Putamen (tissue), 1 donor: ENCODE measurements at regions not wholly inside any gene's neighbourhood (a gene's known extent, or its start where the extent isn't known, plus 50 kb on each side); places are given as distances from the start of the nearest gene placed in this dataset.
"Not testable (repeated sequence)": the region's sequence is repeated elsewhere in the genome, so short reads cannot be mapped to it uniquely, and the experiment has no call there.

ENCODE experiments used
- DNase-seq: peaks from one replicate; pipeline ENCODE4 v3.0.0-alpha.2; 2016; ENCODE audit warnings: low spot score

GRCh38 chr2:147288131-147288530 lies 556.7 kb upstream of the ACVR2A start:
- DNase-seq = no peak

- no peak for DNase-seq
These were observed 568.9 kb upstream of the ACVR2A start for GRCh38 chr2:147275943-147276342.

GRCh38 chr2:147273628-147274027 lies 571.2 kb upstream of the ACVR2A start:
- DNase-seq = no peak

GRCh38 chr2:147273106-147273505 lies 571.7 kb upstream of the ACVR2A start:
- no peak for DNase-seq

- DNase-seq = not testable (repeated sequence)
These were observed 575.2 kb upstream of the ACVR2A start for GRCh38 chr2:147269581-147269980.

DNA sequence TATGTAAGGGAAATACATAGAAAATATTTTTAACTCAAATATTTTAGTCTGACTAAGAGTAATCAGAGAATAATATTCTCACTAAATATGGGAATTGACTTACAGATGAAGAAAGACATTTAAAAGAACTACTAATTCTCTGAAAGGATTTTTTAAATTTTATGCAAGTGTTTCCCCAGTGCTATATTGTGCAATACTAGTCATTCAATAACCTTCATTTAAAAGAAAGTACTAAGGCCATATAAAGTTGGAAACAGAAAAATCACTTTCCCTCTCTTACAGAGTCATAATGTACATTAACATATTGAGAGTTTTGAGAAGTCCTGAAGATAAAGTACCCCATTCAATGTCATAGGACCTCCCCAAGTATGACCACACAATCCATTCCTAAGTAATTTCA lies 584.6 kb upstream of the ACVR2A start:
- DNase-seq = no peak

DNA sequence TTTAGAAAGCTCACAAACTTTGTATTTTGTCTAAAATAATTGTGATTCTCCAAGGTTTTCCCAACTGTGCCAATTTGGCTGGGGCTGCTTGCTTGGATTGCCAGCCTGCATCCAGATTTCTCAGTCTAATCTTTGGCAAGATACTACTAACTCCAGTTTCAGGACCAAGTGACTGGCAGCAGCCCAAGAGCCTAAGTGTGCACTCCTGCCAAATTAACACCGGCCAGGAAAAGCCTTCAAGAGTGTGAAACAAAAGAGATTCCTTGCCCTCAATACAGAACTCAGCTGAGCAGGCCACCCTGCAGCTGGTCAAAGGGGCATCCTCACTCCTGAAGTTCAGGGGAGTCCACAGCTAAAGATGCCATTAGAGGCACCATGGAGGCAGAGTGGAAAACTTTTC lies 589.0 kb upstream of the ACVR2A start:
- peak; percentile 35 for DNase-seq

- DNase-seq = no peak
These were observed 594.0 kb upstream of the ACVR2A start for GRCh38 chr2:147250652-147251356.

GRCh38 chr2:147247749-147248148 lies 597.1 kb upstream of the ACVR2A start:
- DNase-seq = no peak

GRCh38 chr2:147242445-147242844 lies 602.4 kb upstream of the ACVR2A start:
- DNase-seq = no peak

DNA sequence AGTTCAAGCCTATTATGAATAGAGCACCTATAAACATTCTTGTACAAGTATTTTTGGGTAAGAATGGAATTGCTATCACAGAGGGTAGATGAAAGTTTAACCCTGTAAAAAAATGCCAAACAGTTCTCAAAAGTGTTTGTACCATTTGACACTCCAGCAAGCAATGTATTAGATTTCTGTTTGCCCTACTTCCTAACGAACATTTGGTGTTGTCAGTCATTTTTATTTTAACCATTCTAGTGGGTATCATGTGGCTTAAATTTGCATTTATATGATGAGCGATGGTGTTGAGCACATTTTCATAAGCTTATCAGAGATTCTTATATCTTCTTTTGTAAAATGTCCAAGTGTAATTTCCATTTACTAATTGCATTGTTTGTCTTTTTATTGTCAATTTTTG lies 608.2 kb upstream of the ACVR2A start:
- no peak for DNase-seq

DNA sequence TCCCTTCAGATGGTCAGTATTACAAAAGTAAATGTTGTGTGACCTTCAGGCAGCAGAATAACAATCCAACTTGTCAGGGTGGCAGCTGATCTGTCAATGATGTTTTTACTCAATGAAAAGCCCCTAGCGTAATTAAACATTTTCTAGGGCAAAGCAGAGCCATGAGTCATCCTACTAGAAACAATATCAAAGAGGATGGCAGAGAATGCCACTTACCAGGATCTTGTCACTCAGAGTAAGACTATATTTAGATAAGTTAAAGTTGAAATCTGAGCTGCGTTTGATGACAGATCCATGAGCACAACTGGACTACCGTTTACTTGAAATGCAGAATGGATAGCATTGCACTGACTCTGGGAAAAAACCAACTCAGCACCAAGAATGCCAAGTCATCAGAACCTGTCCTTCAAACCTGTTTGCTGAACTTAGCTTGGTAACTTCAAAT lies 612.6 kb upstream of the ACVR2A start:
- DNase-seq = no peak

GRCh38 chr2:147231607-147232006 lies 613.2 kb upstream of the ACVR2A start:
- no peak for DNase-seq

- DNase-seq = no peak
These were observed 613.7 kb upstream of the ACVR2A start for GRCh38 chr2:147231081-147231480.

- no peak for DNase-seq
These were observed 617.5 kb upstream of the ACVR2A start for GRCh38 chr2:147227313-147227712.

DNA sequence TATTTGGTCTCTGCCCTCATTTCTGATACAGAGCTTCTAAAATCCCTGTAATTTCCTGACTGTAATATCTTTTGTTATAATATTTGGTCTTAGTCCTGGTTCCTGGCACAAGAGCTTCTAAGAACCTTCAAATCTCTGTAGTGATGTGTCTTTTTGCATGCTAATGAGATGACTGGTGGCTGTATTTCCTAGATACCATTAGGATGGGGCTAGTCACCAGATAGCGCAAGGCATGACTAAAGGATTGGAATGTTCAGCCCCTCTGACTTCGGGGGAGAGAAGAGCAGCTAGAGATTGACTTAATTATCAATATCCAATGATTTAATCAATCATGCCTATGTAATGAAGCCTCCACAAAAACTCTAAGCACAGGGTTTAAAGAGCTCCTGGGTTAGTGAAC lies 620.8 kb upstream of the ACVR2A start:
- no peak for DNase-seq

DNA sequence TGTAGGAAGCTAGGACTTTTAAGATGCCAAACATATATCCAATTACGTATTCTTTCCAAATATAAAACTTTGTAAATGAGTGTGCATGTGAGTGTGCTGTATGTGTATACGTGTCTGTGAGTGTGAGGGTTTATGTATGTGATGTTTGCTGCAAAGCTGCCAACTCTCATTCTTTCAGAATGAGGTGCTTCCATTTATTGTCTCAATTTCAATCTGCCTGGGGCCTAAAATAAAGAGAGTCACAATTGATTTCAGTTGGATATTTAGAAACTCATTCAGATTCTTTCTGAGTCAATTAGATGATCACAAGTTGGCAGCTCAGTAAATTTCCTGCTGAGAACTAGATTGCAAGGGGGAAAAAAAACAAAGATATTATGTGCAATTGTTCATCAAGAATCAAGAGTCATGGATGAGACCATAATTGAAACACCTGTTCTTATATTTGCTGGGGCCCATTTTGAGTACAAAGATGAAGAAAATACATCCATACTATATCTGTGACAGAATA lies 621.2 kb upstream of the ACVR2A start:
- no peak for DNase-seq

DNA sequence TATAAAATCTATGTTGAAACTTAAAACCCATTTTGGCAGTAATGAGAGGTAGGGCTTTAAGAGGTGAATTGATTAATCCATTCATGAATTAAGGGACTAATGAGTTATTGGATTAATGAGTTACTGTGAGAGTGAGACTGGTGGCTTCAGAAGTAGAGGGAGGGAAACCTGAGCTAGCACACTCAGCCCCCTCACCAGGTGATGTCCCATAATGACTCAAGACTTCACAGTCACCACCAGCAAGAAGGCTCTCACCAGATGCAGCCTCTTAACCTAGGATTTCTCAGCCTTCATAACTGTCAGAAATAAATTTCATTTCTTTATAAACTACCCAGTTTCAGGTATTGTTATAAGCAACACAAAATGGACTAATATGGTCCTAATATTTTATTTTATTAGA lies 621.7 kb upstream of the ACVR2A start:
- DNase-seq = no peak

- DNase-seq = no peak
These were observed 622.3 kb upstream of the ACVR2A start for GRCh38 chr2:147222506-147222905.

- no peak for DNase-seq
These were observed 629.9 kb upstream of the ACVR2A start for GRCh38 chr2:147214914-147215313.

DNA sequence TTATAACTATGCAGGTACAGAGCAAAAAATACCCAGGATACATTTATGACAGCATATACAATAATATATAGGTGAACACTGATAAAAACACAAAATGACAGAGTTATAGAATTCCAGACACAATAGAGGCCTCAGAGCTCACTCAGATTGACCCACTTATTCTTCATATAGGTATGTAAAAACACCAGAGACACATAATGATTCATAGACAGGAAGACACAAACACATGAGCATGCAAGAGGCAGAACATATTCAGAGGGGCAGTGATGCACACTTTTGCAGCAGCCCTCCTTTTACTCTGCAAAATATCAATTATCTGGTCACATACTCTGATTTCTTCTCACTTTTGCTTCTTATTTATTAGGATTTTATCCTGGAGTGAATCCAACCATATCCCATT lies 633.3 kb upstream of the ACVR2A start:
- DNase-seq = no peak

DNA sequence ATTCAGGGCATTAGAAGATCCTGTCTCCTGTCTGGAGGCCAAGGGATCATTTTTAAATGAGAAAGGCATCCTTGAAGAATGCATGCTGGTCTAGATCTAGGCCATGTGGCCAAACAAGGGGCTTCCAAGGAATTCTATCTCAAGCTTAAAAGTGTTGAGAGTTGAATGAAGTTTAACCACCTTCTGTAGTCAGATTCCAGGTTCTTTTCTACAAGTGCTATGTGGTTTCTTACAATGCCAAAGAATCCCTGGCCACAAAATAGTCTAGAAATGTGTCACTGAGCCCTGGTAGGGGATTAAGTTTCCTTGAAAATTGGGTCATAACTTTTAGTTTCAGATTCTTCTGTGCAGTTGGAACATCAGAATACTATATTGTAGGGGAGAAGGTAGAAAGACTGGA lies 640.7 kb upstream of the ACVR2A start:
- DNase-seq = no peak

DNA sequence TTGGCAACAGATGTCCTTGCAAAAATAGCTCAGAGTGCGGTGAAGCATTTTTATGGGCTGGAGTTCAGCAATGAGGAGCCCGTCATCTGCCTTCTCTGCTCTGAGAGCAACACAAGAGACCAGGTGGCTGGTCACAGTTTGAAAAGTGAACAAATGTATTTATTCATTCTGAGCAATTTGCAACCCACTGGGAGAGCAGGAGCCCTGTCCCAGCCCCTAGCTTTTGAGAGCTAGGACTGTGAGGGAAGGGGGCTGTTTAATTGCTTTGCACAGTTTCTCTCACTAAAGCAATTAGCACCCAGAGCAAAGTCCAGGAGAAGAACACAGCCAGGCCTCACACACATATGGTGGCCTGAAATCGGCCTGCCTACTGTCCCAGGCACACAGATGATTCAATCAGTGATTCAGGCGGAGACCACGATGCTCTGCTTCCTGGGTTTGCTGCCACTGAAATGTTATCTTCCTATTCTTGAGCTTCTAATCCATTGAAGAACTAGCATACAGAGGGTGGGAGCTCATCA lies 646.1 kb upstream of the ACVR2A start:
- no peak for DNase-seq
